ENCODE measurements at regions not wholly inside any gene's neighbourhood (a gene's known extent, or its start where the extent isn't known, plus 50 kb on each side); places are given as distances from the start of the nearest gene placed in this dataset.
"Not testable (repeated sequence)": the region's sequence is repeated elsewhere in the genome, so short reads cannot be mapped to it uniquely, and the experiment has no call there.

- intact Hi-C loops (cut with DNase I): loop anchor here (2.0 to 10.0 kb wide), 2 partner anchors 105 to 797 kb away; no protein-coding TSS in a partner anchor
- DNase-seq: no peak
Observed at GRCh38 chr3:144770281-144770680, 798.7 kb downstream of the DIPK2A start.

- intact Hi-C loops (cut with DNase I): loop anchor here (2.0 to 10.0 kb wide), 2 partner anchors 106 to 798 kb away; no protein-coding TSS in a partner anchor
- no peak for DNase-seq
Observed at GRCh38 chr3:144770915-144771351, 799.3 kb downstream of the DIPK2A start.

GRCh38 chr3:144771381-144771870, 799.8 kb downstream of the DIPK2A start:
- DNase-seq: peak in 1 of 10 donors; percentile 67
- intact Hi-C loops (cut with DNase I): loop anchor here (2.0 to 10.0 kb wide), 2 partner anchors 107 to 799 kb away; no protein-coding TSS in a partner anchor

- intact Hi-C loops (cut with DNase I): loop anchor here (10.0 kb wide), 1 partner anchor 108 kb away; no protein-coding TSS in a partner anchor
- DNase-seq: no peak
Observed at GRCh38 chr3:144772372-144772771, 800.7 kb downstream of the DIPK2A start.

GRCh38 chr3:144773350-144773749, 801.7 kb downstream of the DIPK2A start:
- intact Hi-C loops (cut with DNase I): loop anchor here (10.0 kb wide), 1 partner anchor 109 kb away; no protein-coding TSS in a partner anchor

GRCh38 chr3:144774897-144775296, 803.3 kb downstream of the DIPK2A start:
- no peak for DNase-seq
- intact Hi-C loops (cut with DNase I): loop anchor here (10.0 kb wide), 1 partner anchor 110 kb away; no protein-coding TSS in a partner anchor

More at GRCh38 chr3:144773350-144773749, 801.7 kb downstream of the DIPK2A start:
- DNase-seq: no peak

GRCh38 chr3:144775551-144775950, 803.9 kb downstream of the DIPK2A start:
- intact Hi-C loops (cut with DNase I): loop anchor here (10.0 kb wide), 1 partner anchor 111 kb away; no protein-coding TSS in a partner anchor
- no peak for DNase-seq

GRCh38 chr3:144777906-144778305, 806.3 kb downstream of the DIPK2A start:
- no peak for DNase-seq
- intact Hi-C loops (cut with DNase I): loop anchor here (10.0 kb wide), 1 partner anchor 113 kb away; no protein-coding TSS in a partner anchor

GRCh38 chr3:144791034-144791433, 819.4 kb downstream of the DIPK2A start:
- DNase-seq: peak in 3 of 10 donors; percentile 24 to 64 (median 40)
- intact Hi-C loops (cut with DNase I): no loop called here

GRCh38 chr3:144801890-144802289, 830.3 kb downstream of the DIPK2A start:
- peak in 1 of 10 donors; percentile 54 for DNase-seq
- intact Hi-C loops (cut with DNase I): no loop called here

GRCh38 chr3:144809380-144809779, 837.8 kb downstream of the DIPK2A start:
- DNase-seq: no peak
- intact Hi-C loops (cut with DNase I): no loop called here

- intact Hi-C loops (cut with DNase I): no loop called here
Observed at GRCh38 chr3:144810160-144810559, 838.5 kb downstream of the DIPK2A start.

GRCh38 chr3:144815655-144816054, 844.0 kb downstream of the DIPK2A start:
- intact Hi-C loops (cut with DNase I): no loop called here
- DNase-seq: no peak

More at GRCh38 chr3:144810160-144810559, 838.5 kb downstream of the DIPK2A start:
- no peak for DNase-seq

GRCh38 chr3:144816323-144816722, 844.7 kb downstream of the DIPK2A start:
- intact Hi-C loops (cut with DNase I): no loop called here
- no peak for DNase-seq

- DNase-seq: no peak
- intact Hi-C loops (cut with DNase I): no loop called here
Observed at GRCh38 chr3:144818973-144819372, 847.4 kb downstream of the DIPK2A start.

GRCh38 chr3:144820232-144820631, 848.6 kb downstream of the DIPK2A start:
- DNase-seq; intact Hi-C loops (cut with DNase I): not testable (repeated sequence)

GRCh38 chr3:144820726-144821125, 849.1 kb downstream of the DIPK2A start:
- intact Hi-C loops (cut with DNase I): no loop called here
- no peak for DNase-seq

- no peak for DNase-seq
- intact Hi-C loops (cut with DNase I): no loop called here
Observed at GRCh38 chr3:144821583-144821982, 850.0 kb downstream of the DIPK2A start.

- no peak for DNase-seq
- intact Hi-C loops (cut with DNase I): no loop called here
Observed at GRCh38 chr3:144822671-144823070, 851.0 kb downstream of the DIPK2A start.

- no peak for DNase-seq
- intact Hi-C loops (cut with DNase I): no loop called here
Observed at GRCh38 chr3:144831955-144832716, 860.5 kb downstream of the DIPK2A start.

- intact Hi-C loops (cut with DNase I): no loop called here
- DNase-seq: no peak
Observed at GRCh38 chr3:144839991-144840390, 868.4 kb downstream of the DIPK2A start.
